ENCODE measurements at regions not wholly inside any gene's neighbourhood (a gene's known extent, or its start where the extent isn't known, plus 50 kb on each side); places are given as distances from the start of the nearest gene placed in this dataset.

GRCh38 chr10:65112573-65112972 lies 1591.4 kb downstream of the REEP3 start:
- H3K4me3 Mint-ChIP-seq: no peak overlapping the region
- no peak for ATAC-seq (replicated peaks in 1 of 2)

DNA sequence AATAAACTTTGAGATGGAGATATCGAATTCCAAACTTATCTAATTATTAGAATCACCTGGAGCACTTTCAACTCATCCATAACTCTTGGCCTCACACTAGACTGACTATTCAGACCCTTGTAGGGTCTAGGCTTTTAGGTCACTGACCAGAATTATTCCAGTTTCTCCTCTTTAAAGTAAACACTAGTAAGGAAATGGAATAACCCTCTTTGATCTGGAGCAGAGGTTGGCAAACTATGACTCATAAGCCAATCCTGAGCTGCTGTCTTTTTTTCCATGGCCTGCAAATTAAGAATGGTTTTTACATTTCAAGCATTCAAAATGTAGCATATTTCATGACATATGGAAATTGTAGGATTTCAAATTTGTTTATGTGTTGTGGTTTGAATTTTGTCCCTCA lies 1601.9 kb downstream of the REEP3 start:
- DNase-seq (no peak), ATAC-seq (replicated peaks in 1 of 2) (no peak)
- Mint-ChIP-seq H3K36me3 (ENCODE audit: insufficient read depth in 2 of 2) (no peaks in the 10 kb centered on the region), H3K9me3 (peaks cover 7 to 11% of the 10 kb centered on the region in 2 donors), H3K4me3 (no peak overlapping the region), H3K27ac (no peak overlapping the region), H3K4me1 (ENCODE audit: low read depth) (no peaks in the 10 kb centered on the region), H3K27me3 (ENCODE audit: low read depth) (no peaks in the 10 kb centered on the region)

More at GRCh38 chr10:65112573-65112972, 1591.4 kb downstream of the REEP3 start:
- DNase-seq: no peak
- Mint-ChIP-seq H3K27me3 (ENCODE audit: low read depth) (no peaks in the 10 kb centered on the region), H3K4me1 (ENCODE audit: low read depth) (no peaks in the 10 kb centered on the region), H3K36me3 (ENCODE audit: insufficient read depth in 2 of 2) (no peaks in the 10 kb centered on the region), H3K27ac (no peak overlapping the region), H3K9me3 (peaks cover 5 to 6% of the 10 kb centered on the region in 2 donors)

DNA sequence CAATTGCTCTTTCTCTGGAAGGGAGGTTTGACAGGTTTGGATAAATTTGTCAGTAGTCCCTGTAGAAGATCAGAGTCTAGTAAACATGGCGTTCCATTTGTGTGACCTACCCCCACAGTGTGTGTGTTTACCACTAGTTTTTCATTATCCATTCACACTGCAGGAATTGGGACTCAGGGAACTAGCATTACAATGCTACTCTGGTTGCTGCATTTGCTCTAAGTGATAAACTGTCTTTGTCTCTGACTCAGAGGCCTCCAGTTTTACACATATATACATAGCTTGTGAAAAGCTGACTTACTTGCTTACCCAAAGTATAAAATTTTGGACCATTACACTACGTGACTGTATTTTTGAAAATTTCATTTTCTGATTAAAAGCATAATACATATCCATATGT lies 1604.0 kb downstream of the REEP3 start:
- Mint-ChIP-seq H3K36me3 (ENCODE audit: insufficient read depth in 2 of 2) (no peaks in the 10 kb centered on the region), H3K9me3 (peaks cover 7% of the 10 kb centered on the region in 2 donors), H3K4me1 (ENCODE audit: low read depth) (no peaks in the 10 kb centered on the region), H3K27me3 (ENCODE audit: low read depth) (no peaks in the 10 kb centered on the region), H3K4me3 (no peak overlapping the region), H3K27ac (no peak overlapping the region)
- ATAC-seq (replicated peaks in 1 of 2) (no peak), DNase-seq (no peak)

- H3K9me3 Mint-ChIP-seq: peaks cover 7% of the 10 kb centered on the region in 2 donors
- H3K4me3 Mint-ChIP-seq: no peak overlapping the region
- H3K4me1 Mint-ChIP-seq (ENCODE audit: low read depth): no peaks in the 10 kb centered on the region
- DNase-seq: no peak
- no peaks in the 10 kb centered on the region for H3K27me3 Mint-ChIP-seq (ENCODE audit: low read depth)
- no peak overlapping the region for H3K27ac Mint-ChIP-seq
- H3K36me3 Mint-ChIP-seq (ENCODE audit: insufficient read depth in 2 of 2): no peaks in the 10 kb centered on the region
- ATAC-seq (replicated peaks in 1 of 2): no peak
Observed at GRCh38 chr10:65126288-65126687, 1605.1 kb downstream of the REEP3 start.

DNA sequence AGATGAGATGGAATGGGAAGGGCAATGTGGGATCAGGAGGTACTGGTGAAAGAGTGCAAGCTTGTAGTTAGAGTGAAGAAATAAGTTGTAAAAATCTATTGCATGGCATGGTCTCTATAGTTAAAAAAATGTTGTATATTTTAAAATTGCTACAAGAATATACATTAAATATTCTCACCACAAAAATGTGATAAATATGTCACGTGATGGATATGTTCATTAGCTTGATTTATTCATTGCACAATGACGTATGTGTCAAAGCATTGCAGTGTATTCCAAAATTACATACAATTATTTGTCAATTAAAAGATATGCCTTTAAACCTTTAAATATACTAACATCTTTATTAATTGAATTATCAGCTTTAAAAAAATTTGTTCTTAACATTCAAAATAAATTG lies 1607.1 kb downstream of the REEP3 start:
- ATAC-seq (replicated peaks in 1 of 2) (no peak), DNase-seq (no peak)
- no peaks in the 10 kb centered on the region for H3K27me3 Mint-ChIP-seq (ENCODE audit: low read depth)
- H3K36me3 Mint-ChIP-seq (ENCODE audit: insufficient read depth in 2 of 2): no peaks in the 10 kb centered on the region
- peaks cover 3 to 5% of the 10 kb centered on the region in 2 donors for H3K9me3 Mint-ChIP-seq
- no peak overlapping the region for H3K27ac Mint-ChIP-seq
- no peak overlapping the region for H3K4me3 Mint-ChIP-seq
- H3K4me1 Mint-ChIP-seq (ENCODE audit: low read depth): no peaks in the 10 kb centered on the region

DNA sequence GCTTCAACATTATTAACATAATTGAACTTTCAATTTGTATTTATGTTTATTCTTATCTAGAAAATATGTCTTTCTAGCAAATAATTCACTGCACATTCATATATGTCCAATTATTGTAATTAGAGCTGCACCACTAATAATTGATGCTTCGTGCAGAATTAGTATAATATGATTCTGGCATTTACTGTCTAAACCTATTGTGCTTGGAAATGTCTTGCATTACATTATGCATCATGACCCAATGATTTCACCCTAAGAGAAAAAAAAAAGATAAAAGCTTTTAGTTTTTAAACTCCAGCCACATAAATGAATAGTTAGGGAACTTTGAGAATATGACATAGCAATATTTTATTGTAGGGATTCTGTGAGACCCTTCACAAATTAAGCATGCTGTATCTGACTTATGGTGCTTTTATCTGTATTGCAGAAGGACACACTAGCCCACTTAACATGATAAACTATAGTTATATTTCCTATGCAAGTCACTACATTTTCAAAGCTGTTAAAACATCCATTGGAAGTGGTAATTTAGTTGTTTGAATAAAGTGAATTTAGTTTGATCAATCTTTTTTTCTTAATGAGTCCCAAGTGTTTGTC lies 1609.1 kb downstream of the REEP3 start:
- Mint-ChIP-seq H3K36me3 (ENCODE audit: insufficient read depth in 2 of 2) (no peaks in the 10 kb centered on the region), H3K27ac (no peak overlapping the region), H3K4me3 (no peak overlapping the region), H3K27me3 (ENCODE audit: low read depth) (no peaks in the 10 kb centered on the region), H3K9me3 (peaks cover 2 to 4% of the 10 kb centered on the region in 2 donors), H3K4me1 (ENCODE audit: low read depth) (no peaks in the 10 kb centered on the region)
- ATAC-seq (replicated peaks in 1 of 2): no peak
- no peak for DNase-seq

- Mint-ChIP-seq H3K4me3 (no peak overlapping the region), H3K9me3 (no peaks in the 10 kb centered on the region)
Observed at GRCh38 chr10:65133652-65134051, 1612.5 kb downstream of the REEP3 start.

DNA sequence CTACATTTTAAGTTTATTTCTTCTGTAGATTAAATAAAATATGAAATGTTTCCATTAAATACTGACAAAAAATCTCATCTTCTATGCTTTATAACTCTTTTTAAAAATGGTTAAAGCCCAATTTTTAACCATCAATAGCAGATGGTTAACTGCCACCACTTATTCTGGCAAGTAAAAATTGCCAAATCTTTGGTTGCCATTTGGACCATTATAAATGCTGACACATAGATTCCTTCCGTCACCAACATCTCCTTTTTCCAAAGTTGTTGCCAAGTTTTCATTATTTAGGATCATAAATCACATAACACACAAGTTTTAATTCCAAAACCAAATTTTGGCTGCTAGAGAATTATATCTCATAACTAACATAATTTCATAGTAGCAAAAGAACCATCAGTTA lies 1614.3 kb downstream of the REEP3 start:
- Mint-ChIP-seq H3K4me3 (no peak overlapping the region), H3K27me3 (ENCODE audit: low read depth) (no peaks in the 10 kb centered on the region), H3K9me3 (no peaks in the 10 kb centered on the region), H3K27ac (no peak overlapping the region), H3K36me3 (ENCODE audit: insufficient read depth in 2 of 2) (no peaks in the 10 kb centered on the region), H3K4me1 (ENCODE audit: low read depth) (no peaks in the 10 kb centered on the region)
- DNase-seq: no peak
- ATAC-seq (replicated peaks in 1 of 2): no peak

More at GRCh38 chr10:65133652-65134051, 1612.5 kb downstream of the REEP3 start:
- no peaks in the 10 kb centered on the region for H3K27me3 Mint-ChIP-seq (ENCODE audit: low read depth)
- no peaks in the 10 kb centered on the region for H3K4me1 Mint-ChIP-seq (ENCODE audit: low read depth)
- ATAC-seq (replicated peaks in 1 of 2) (no peak), DNase-seq (no peak)
- H3K36me3 Mint-ChIP-seq (ENCODE audit: insufficient read depth in 2 of 2): no peaks in the 10 kb centered on the region
- H3K27ac Mint-ChIP-seq: no peak overlapping the region

GRCh38 chr10:65142641-65143435 lies 1621.6 kb downstream of the REEP3 start:
- Mint-ChIP-seq H3K9me3 (peaks cover 0 to under 1% of the 10 kb centered on the region in 2 donors), H3K27me3 (ENCODE audit: low read depth) (no peaks in the 10 kb centered on the region), H3K36me3 (ENCODE audit: insufficient read depth in 2 of 2) (no peaks in the 10 kb centered on the region), H3K27ac (no peak overlapping the region), H3K4me3 (no peak overlapping the region), H3K4me1 (ENCODE audit: low read depth) (no peaks in the 10 kb centered on the region)
- ATAC-seq (replicated peaks in 1 of 2) (no peak), DNase-seq (no peak)

GRCh38 chr10:65143723-65144122 lies 1622.5 kb downstream of the REEP3 start:
- Mint-ChIP-seq H3K9me3 (peaks cover 0 to 2% of the 10 kb centered on the region in 2 donors), H3K27me3 (ENCODE audit: low read depth) (no peaks in the 10 kb centered on the region), H3K4me1 (ENCODE audit: low read depth) (no peaks in the 10 kb centered on the region), H3K27ac (no peak overlapping the region), H3K36me3 (ENCODE audit: insufficient read depth in 2 of 2) (no peaks in the 10 kb centered on the region), H3K4me3 (no peak overlapping the region)
- no peak for DNase-seq
- no peak for ATAC-seq (replicated peaks in 1 of 2)

- ATAC-seq (replicated peaks in 1 of 2) (no peak), DNase-seq (no peak)
- H3K9me3 Mint-ChIP-seq: peaks cover 0 to 9% of the 10 kb centered on the region in 2 donors
- no peaks in the 10 kb centered on the region for H3K27me3 Mint-ChIP-seq (ENCODE audit: low read depth)
- no peaks in the 10 kb centered on the region for H3K4me1 Mint-ChIP-seq (ENCODE audit: low read depth)
- H3K4me3 Mint-ChIP-seq: no peak overlapping the region
- no peaks in the 10 kb centered on the region for H3K36me3 Mint-ChIP-seq (ENCODE audit: insufficient read depth in 2 of 2)
- H3K27ac Mint-ChIP-seq: no peak overlapping the region
Observed at GRCh38 chr10:65149878-65150277, 1628.7 kb downstream of the REEP3 start.

GRCh38 chr10:65166272-65166671 lies 1645.1 kb downstream of the REEP3 start:
- no peak for DNase-seq
- ATAC-seq (replicated peaks in 1 of 2): no peak
- H3K27ac Mint-ChIP-seq: no peak overlapping the region
- H3K9me3 Mint-ChIP-seq: peaks cover 13 to 15% of the 10 kb centered on the region in 2 donors
- H3K36me3 Mint-ChIP-seq (ENCODE audit: insufficient read depth in 2 of 2): no peaks in the 10 kb centered on the region
- H3K27me3 Mint-ChIP-seq (ENCODE audit: low read depth): no peaks in the 10 kb centered on the region
- no peak overlapping the region for H3K4me3 Mint-ChIP-seq
- no peaks in the 10 kb centered on the region for H3K4me1 Mint-ChIP-seq (ENCODE audit: low read depth)

DNA sequence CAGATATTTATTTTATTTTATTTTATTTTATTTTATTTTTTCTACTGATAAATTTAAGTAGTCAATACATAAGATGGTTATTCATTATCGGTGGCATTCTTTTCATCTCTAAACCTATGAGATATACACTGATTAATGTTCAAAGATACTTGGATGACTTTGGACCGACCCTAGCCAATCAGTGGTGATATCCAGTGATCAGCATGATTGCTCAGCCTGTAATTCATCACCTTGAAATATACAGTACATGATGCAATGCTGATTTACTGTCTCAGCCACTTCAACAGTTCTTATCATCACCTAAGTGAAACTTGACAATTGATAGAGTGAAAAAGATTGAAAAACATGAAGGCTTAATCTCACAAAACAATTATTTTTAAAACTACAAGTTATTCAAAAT lies 1651.0 kb downstream of the REEP3 start:
- Mint-ChIP-seq H3K4me3 (no peak overlapping the region), H3K27me3 (ENCODE audit: low read depth) (no peaks in the 10 kb centered on the region), H3K27ac (no peak overlapping the region), H3K36me3 (ENCODE audit: insufficient read depth in 2 of 2) (no peaks in the 10 kb centered on the region), H3K4me1 (ENCODE audit: low read depth) (no peaks in the 10 kb centered on the region), H3K9me3 (peaks cover 10 to 13% of the 10 kb centered on the region in 2 donors)
- no peak for DNase-seq
- no peak for ATAC-seq (replicated peaks in 1 of 2)

- ATAC-seq (replicated peaks in 1 of 2) (no peak), DNase-seq (no peak)
- H3K27me3 Mint-ChIP-seq (ENCODE audit: low read depth): no peaks in the 10 kb centered on the region
- no peaks in the 10 kb centered on the region for H3K4me1 Mint-ChIP-seq (ENCODE audit: low read depth)
- peaks cover 8 to 13% of the 10 kb centered on the region in 2 donors for H3K9me3 Mint-ChIP-seq
- no peak overlapping the region for H3K4me3 Mint-ChIP-seq
- H3K27ac Mint-ChIP-seq: no peak overlapping the region
- peaks cover 0 to 1% of the 10 kb centered on the region in 2 donors for H3K36me3 Mint-ChIP-seq (ENCODE audit: insufficient read depth in 2 of 2)
Observed at GRCh38 chr10:65176994-65177393, 1655.8 kb downstream of the REEP3 start.
